Thyroid gland (tissue), 4 donors: ENCODE measurements at regions not wholly inside any gene's neighbourhood (a gene's known extent, or its start where the extent isn't known, plus 50 kb on each side); places are given as distances from the start of the nearest gene placed in this dataset.

Source experiments
- DNase-seq, 2 donors: peaks; one replicate each; pipeline ENCODE4 v3.0.0-alpha.2; 2019
- H3K27ac ChIP-seq, 3 donors: fragments of 200-600 bp; sonication (generic); 1 replicate in 2 of 3; 2 replicates in 1 of 3; pipeline ENCODE4 v1.5.1; 2016 to 2019; ENCODE audit warnings: mild to moderate bottlenecking in 1 of 3, moderate library complexity in 1 of 3
- H3K27me3 ChIP-seq: fragments of 200-600 bp; sonication (generic); one replicate; pipeline ENCODE4 v1.5.1; 2019
- H3K36me3 ChIP-seq, 2 donors: fragments of 200-600 bp; sonication (generic); one replicate each; pipeline ENCODE4 v1.5.1; 2016 to 2019
- H3K4me1 ChIP-seq, 2 donors: fragments of 200-600 bp; sonication (generic); one replicate each; pipeline ENCODE4 v1.5.1; 2017 to 2019
- H3K4me3 ChIP-seq, 3 donors: fragments of 200-600 bp; sonication (generic); replicated peaks in 1 of 3; 1 replicate in 2 of 3; 2 replicates in 1 of 3; pipeline ENCODE4 v1.5.1; 2016; ENCODE audit warnings: mild to moderate bottlenecking in 1 of 3
- H3K9me3 ChIP-seq: fragments of 200-600 bp; sonication (generic); one replicate; pipeline ENCODE4 v1.5.1; 2017
- CTCF ChIP-seq, 6 experiments: fragments of 200-600 bp in 3 of 6; fragments of 450-650 bp in 3 of 6; sonication (generic) in 3 of 6; IDR thresholded peaks; one replicate each; pipeline ENCODE4 v1.5.1; 2016 to 2019; ENCODE audit warnings: antibody characterized with exemption in 6 of 6, mild to moderate bottlenecking in 2 of 6, inconsistent platforms in 1 of 6, moderate library complexity in 1 of 6
- POLR2A ChIP-seq, 2 donors: fragments of 450-650 bp; IDR thresholded peaks; one replicate each; pipeline ENCODE4 v1.6.1; 2017; ENCODE audit warnings: antibody characterized with exemption in 2 of 2, mild to moderate bottlenecking in 2 of 2, moderate library complexity in 1 of 2
- WGBS, 2 donors: methylation state at CpG; one replicate each; pipeline ENCODE4 v1.1.5; 2017; 5-methylcytosine and 5-hydroxymethylcytosine counted together
- intact Hi-C: fragments of 100-400 bp; cut with DNase I; formaldehyde crosslinking; loops from one replicate; pipeline ENCODE4 v1.15.1; 2023

- WGBS, 2 donors, result 41 to 43% methylated on average over 8 of the region's 8 CpGs
- H3K4me3 ChIP-seq, result no peak overlapping the region
- H3K4me1 ChIP-seq, result peaks cover 16 to 18% of the 10 kb centered on the region in 2 donors
- H3K9me3 ChIP-seq, result no peaks in the 10 kb centered on the region
- H3K36me3 ChIP-seq, result no peaks in the 10 kb centered on the region
- H3K27me3 ChIP-seq, result no peaks in the 10 kb centered on the region
- H3K27ac ChIP-seq, result peak overlapping the region; percentile 19 to 49 (median 39)
- no peak for TF ChIP-seq CTCF (IDR thresholded peaks at IDR 0.05)
- TF ChIP-seq POLR2A (IDR thresholded peaks at IDR 0.05), result no peak
- intact Hi-C loops, result no loop called here
- peak; percentile 67 to 74 for DNase-seq
Measured at GRCh38 chr15:62558640-62559380, 393.7 kb upstream of the C2CD4B start.

GRCh38 chr15:62559381-62559733 is 394.3 kb upstream of the C2CD4B start:
- peak overlapping the region in 2 of 3 donors; percentile 19 to 49 for H3K27ac ChIP-seq
- no peak for DNase-seq
- H3K9me3 ChIP-seq, result no peaks in the 10 kb centered on the region
- WGBS, 2 donors, result 47 to 79% methylated on average over 1 of the region's 1 CpG
- H3K27me3 ChIP-seq, result no peaks in the 10 kb centered on the region
- H3K4me3 ChIP-seq, result no peak overlapping the region
- no peaks in the 10 kb centered on the region for H3K36me3 ChIP-seq
- intact Hi-C loops, result no loop called here
- peaks cover 16 to 18% of the 10 kb centered on the region in 2 donors for H3K4me1 ChIP-seq
- TF ChIP-seq POLR2A (IDR thresholded peaks at IDR 0.05) (no peak), CTCF (IDR thresholded peaks at IDR 0.05) (no peak)

GRCh38 chr15:62561059-62561519 is 396.0 kb upstream of the C2CD4B start:
- no peak overlapping the region for H3K4me3 ChIP-seq
- intact Hi-C loops, result no loop called here
- 77 to 78% methylated on average over 11 of the region's 11 CpGs for WGBS, 2 donors
- no peaks in the 10 kb centered on the region for H3K9me3 ChIP-seq
- H3K27me3 ChIP-seq, result no peaks in the 10 kb centered on the region
- peaks cover 16 to 18% of the 10 kb centered on the region in 2 donors for H3K4me1 ChIP-seq
- no peak overlapping the region for H3K27ac ChIP-seq
- H3K36me3 ChIP-seq, result no peaks in the 10 kb centered on the region
- TF ChIP-seq CTCF (IDR thresholded peaks at IDR 0.05) (no peak), POLR2A (IDR thresholded peaks at IDR 0.05) (no peak)
- DNase-seq, result no peak

- no peaks in the 10 kb centered on the region for H3K27me3 ChIP-seq
- no peak overlapping the region for H3K27ac ChIP-seq
Measured at GRCh38 chr15:62561571-62561970, 396.5 kb upstream of the C2CD4B start.

More at GRCh38 chr15:62561571-62561970, 396.5 kb upstream of the C2CD4B start:
- 84 to 86% methylated on average over 8 of the region's 8 CpGs for WGBS, 2 donors
- H3K36me3 ChIP-seq, result no peaks in the 10 kb centered on the region
- intact Hi-C loops, result no loop called here
- DNase-seq, result no peak
- H3K4me1 ChIP-seq, result peaks cover 16 to 18% of the 10 kb centered on the region in 2 donors
- H3K9me3 ChIP-seq, result no peaks in the 10 kb centered on the region
- TF ChIP-seq POLR2A (IDR thresholded peaks at IDR 0.05), result no peak
- no peak for TF ChIP-seq CTCF (IDR thresholded peaks at IDR 0.05)
- no peak overlapping the region for H3K4me3 ChIP-seq
